Activated CD4-positive, alpha-beta T cell treated with anti-CD3 and anti-CD28 coated beads, Interleukin-10, Interleukin-2, amounts not matched to agents 100 ng/mL and 50 ng/mL, durations not matched to agents 16 hours and 8 hours (primary cell): ENCODE measurements at regions not wholly inside any gene's neighbourhood (a gene's known extent, or its start where the extent isn't known, plus 50 kb on each side); places are given as distances from the start of the nearest gene placed in this dataset.

Experiments used
- DNase-seq: peaks from one replicate; pipeline ENCODE4 v3.0.0-alpha.2; 2020

DNA sequence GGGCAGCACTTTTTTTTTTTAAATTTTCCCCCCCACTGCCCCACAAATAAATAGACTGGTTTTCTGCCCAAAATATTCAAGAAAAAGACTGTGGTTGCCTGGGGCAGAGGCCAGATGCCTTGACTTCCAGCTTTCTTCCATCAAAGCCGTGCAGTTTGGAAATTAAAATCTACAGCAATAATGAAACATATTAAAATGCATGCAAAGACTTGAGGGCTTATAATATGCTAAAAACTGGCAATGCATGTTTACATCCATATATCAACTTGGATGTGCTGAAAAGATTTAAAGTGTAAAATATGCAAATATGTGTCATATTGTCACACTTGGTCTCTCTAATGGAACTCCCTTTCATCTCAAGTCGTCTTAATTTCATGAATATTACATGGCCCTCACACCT is 2036.2 kb upstream of the PIK3C3 start:
- no peak for DNase-seq

DNA sequence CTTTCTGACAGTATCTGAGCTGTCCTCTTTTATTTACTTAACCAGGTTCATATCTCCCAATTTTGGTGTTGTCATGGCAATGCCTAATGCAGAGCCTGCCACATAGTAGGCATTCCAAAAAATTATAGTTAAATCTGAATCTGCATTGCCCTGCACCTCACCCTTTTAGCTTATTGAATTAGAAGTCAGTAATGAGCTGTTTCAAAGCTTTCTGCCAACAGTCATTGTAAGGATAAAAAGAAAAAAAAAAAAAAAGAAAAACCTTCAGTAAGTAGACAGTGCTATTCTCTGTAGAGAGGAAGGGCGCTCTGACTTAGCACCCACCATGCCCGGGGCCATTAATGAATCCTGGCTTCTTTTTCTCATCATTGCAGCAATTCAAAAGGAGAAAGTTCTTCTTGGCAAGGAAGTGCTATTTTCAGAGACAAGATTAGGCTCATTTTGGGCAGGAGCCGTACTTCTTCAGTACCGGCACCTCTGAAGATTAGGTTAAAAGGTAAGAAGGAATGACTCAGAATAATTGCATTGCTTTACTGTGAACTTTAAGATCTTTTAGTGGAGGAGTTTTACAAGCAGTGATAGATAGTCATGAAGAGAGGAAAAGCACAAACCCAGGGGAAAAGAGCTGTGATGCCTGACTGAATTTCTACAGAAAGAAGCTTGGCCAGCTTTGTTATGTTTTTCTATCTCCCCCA is 2041.2 kb upstream of the PIK3C3 start:
- DNase-seq, result no peak

DNA sequence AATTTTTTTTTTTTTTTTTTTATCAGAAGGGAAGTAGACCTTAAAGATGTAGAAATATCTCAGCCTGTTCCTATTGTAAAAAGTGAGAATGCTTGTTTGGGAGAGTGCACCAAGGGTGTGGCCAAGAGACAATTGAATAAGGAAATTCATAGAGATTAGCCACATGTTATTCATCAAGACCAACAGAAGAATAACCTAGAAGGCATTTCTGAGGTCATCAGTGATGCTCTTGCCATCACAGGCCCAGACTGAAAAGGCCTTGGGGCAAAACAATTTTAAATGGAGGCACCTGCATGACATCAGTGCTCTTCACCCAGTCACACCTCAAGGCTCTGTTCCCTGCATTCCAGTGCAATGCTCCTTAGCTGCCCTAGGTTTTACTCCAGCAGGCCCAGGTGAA is 2043.3 kb upstream of the PIK3C3 start:
- DNase-seq, result no peak

DNA sequence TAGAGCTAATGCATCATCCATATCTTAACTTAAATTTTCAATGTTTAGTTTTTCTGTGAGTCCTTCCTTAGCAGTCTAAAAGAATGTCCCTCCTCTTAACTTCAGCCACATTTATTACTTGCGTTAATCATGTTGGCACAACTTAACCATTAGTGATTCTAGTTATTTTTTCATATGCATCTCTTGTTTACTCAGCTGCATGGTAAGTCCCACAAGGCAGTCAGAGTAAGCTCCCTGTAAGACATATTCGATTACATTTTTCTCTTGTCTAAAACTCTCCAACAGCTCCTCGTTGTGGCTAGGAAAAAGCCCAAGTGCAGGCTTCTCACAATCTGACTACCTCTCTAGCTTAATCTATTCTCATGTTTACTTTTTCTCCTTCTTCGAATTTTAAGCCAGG is 2045.3 kb upstream of the PIK3C3 start:
- no peak for DNase-seq

DNA sequence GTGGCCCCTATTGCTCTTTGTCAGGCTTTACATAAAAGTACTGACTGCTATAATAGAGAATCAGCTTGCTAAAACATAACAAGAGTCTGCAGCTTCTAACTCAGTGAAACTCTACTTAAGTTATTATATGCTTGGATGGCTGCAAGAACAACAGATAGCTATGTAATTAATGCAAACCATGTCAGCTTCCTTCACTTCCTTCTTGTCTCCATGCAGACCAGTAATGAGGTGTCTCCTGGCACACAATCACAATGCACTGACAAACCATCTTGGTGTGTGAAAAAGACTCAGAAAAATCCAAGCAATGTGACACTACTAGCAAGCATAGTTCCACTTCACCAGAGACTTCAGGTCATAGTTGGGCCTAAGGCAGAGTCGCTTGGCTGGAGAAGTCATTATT is 2068.9 kb upstream of the PIK3C3 start:
- DNase-seq, result no peak

GRCh38 chr18:39872651-39873050 is 2082.4 kb upstream of the PIK3C3 start:
- DNase-seq, result no peak

GRCh38 chr18:39871961-39872360 is 2083.1 kb upstream of the PIK3C3 start:
- peak; percentile 6 for DNase-seq

GRCh38 chr18:39870591-39870990 is 2084.4 kb upstream of the PIK3C3 start:
- DNase-seq, result no peak

DNA sequence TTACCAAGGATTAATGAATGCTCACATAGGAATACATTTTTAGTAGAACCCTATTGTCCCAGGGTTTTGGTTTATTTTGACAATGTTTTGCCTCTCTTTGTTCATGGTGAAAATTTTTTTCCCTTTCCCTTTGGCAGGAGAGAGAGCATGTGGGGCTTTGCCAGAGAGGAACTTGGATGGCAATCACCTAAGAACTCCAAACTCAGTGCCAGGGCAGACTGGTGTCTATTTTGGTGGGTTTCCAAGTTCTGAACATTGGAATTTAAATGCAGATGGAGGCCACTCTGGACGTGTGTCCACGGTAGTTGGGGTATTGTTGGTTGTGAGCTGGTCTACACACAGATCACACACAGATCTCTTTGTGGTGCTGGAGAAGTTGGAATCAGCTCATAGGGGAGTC is 2091.1 kb upstream of the PIK3C3 start:
- DNase-seq, result no peak

GRCh38 chr18:39862341-39862740 is 2092.7 kb upstream of the PIK3C3 start:
- DNase-seq, result no peak

DNA sequence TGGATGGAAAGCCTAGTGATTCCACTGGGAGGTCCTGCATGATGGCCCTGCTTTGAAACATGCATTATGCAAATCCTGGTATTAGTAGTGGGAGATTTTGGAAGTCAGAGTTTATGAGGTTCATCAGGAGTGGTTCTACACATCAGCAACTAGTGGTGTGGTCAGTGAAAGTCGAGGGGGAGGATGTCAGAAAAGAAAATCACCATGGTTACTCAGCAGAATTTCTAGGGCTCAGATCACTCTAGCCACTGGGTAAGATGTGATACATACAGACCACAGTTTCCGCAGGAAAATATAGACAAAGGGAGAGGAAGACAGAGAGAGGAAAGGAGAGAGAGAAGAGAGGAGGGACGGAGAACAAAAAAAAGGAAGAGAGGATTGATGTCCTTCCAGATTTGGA is 2100.7 kb upstream of the PIK3C3 start:
- no peak for DNase-seq

DNA sequence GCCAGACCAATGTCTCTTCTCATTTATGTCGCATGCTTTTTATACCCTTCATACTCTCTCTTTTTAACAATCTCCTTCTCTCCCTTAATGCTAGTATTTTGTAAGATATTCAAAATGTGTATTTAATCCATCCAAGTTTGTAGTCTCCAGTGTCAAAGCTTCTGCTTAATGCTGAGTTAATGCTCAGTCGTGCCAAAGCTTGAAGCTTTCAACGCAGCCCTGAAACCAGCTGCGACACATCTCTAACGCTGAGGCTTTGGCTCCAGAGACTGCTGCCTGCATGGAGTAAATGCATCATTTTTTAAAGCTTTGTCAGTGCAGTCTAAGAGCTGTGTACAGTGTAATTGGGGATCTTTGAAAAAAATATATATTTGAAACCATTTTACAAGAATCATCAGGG is 2108.8 kb upstream of the PIK3C3 start:
- DNase-seq, result no peak

- DNase-seq, result no peak
These were observed 2109.4 kb upstream of the PIK3C3 start for GRCh38 chr18:39845631-39846030.

DNA sequence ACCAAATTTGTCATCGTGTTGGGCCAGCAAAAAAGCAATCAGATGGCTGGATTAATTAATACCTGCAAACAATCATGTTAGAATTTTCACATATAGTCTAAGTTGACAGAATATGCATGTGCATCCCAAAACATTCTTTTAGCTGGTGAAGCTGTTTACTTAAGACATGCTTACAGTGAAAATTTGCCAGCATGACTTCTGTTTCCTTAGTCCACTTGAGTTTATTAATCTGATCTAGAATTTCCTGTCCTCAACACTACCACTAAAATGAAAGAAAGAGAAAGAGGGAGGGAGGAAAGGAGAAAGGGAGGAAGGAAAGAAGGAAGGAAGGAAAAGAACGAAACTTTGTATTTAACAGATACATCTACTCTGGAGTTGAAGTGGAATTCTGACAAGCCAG is 2109.9 kb upstream of the PIK3C3 start:
- DNase-seq, result no peak

GRCh38 chr18:39843546-39843945 is 2111.5 kb upstream of the PIK3C3 start:
- no peak for DNase-seq

- DNase-seq, result no peak
These were observed 2112.6 kb upstream of the PIK3C3 start for GRCh38 chr18:39842366-39842914.

DNA sequence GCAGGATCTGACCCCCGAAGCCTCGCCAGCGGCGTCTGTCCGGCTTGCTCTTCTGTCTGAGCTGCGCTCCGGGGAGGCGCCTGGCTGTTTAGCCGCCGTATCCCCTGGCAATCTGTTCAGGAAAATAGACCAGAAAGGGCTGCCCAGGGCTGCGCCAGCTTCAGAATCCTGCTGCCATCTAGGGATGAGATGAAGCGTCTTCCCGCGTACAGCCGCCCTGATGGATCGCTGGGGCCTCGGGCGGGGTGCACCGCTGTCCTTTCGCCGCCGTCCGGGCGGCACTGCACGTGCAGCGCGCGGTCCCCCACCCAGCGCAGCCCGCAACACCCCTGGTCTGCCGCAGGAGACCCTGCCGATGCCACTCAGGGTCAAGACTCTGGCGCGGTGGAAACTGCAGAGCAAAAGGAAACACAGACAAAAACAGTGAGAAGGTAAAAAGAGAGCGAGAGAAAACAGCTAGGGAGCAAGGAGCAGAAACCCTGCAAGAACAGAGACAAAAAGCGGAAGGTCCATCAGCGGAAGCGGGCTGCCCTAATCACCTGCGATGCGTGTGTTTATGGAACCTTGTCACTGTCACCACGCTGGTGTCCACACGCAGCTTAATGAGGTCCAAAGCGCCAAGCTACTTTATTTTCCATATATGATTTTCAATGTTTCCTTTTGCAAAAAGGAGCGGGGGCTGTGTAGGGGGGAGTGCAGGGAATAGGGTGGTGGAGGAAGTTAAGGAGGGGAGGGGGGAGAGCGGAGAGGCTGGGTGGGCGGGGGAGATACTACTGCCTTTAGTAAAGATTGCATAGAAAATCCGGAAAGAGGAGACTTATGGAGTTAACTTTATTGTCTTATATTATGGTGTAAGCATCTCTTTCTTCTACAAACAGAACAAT is 2113.3 kb upstream of the PIK3C3 start:
- no peak for DNase-seq

- DNase-seq, result no peak
These were observed 2114.1 kb upstream of the PIK3C3 start for GRCh38 chr18:39840856-39841481.

GRCh38 chr18:39840406-39840805 is 2114.6 kb upstream of the PIK3C3 start:
- DNase-seq, result no peak

DNA sequence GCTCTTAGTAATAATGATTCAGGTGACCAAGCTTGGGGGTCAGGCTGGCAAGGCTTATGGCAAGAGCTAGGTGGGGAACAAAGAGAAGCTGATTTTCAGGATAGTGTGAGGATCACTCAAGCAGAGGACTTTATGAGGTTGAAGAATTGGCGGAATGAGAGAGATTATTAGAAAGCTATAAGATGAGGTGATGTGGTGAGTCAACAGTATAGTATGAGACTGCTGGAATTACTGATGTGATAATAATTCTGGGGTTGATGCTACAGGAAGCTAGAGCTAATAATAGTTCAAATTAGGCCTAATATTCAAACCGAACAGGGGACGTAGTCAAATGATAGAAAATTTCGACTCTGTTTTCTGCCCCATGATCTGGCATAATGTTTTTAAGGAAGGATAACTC is 2115.3 kb upstream of the PIK3C3 start:
- no peak for DNase-seq

- DNase-seq, result no peak
These were observed 2116.2 kb upstream of the PIK3C3 start for GRCh38 chr18:39838831-39839230.

- no peak for DNase-seq
These were observed 2119.6 kb upstream of the PIK3C3 start for GRCh38 chr18:39835303-39836030.

- no peak for DNase-seq
These were observed 2120.4 kb upstream of the PIK3C3 start for GRCh38 chr18:39834636-39835035.
